ENCODE measurements at regions not wholly inside any gene's neighbourhood (a gene's known extent, or its start where the extent isn't known, plus 50 kb on each side); places are given as distances from the start of the nearest gene placed in this dataset.

GRCh38 chr4:162839814-162840213 is 326.9 kb downstream of the NAF1 start:
- TF ChIP-seq CTCF (IDR thresholded peaks at IDR 0.05) = no peak; the same call in 1 of the 2 replicates
- TF ChIP-seq POLR2AphosphoS5 (IDR thresholded peaks at IDR 0.05; ENCODE audit: low read depth, low read length) = no peak
- no peak for TF ChIP-seq TCF7L2 (IDR thresholded peaks at IDR 0.05; ENCODE audit: low read depth, low read length)
- TF ChIP-seq REST (IDR thresholded peaks at IDR 0.05; ENCODE audit: insufficient read depth in 1 of 2, low read depth in 2 of 2, low read length in 1 of 2) = no peak
- no peak for TF ChIP-seq SIN3A (IDR thresholded peaks at IDR 0.05; ENCODE audit: borderline replicate concordance, insufficient read depth, low read depth, low read length)

Measured in Panc1 (cell line).